Common myeloid progenitor, CD34-positive (primary cell): ENCODE measurements at regions not wholly inside any gene's neighbourhood (a gene's known extent, or its start where the extent isn't known, plus 50 kb on each side); places are given as distances from the start of the nearest gene placed in this dataset.

Source experiments
- CTCF ChIA-PET: fragments of 350-600 bp; sonication (Branson Sonifier 250); formaldehyde crosslinking; loops from one replicate; lab custom pipeline; 2021; ENCODE audit warnings: antibody characterized with exemption; lab: Charles Lee
- POLR2A ChIA-PET: fragments of 350-600 bp; sonication (Branson Sonifier 250); formaldehyde crosslinking; loops from one replicate; lab custom pipeline; 2021; ENCODE audit warnings: antibody characterized with exemption; lab: Charles Lee
- DNase-seq, 3 donors: peaks; one replicate each; pipeline versions ENCODE4 v3.0.0 to v3.0.0-alpha.2; 2013
- H3K27ac ChIP-seq, 2 experiments: 1 replicate in 1 of 2; 2 replicates in 1 of 2; pipeline ENCODE4 v1.7.0; 2013; ENCODE audit warnings: inconsistent platforms in 2 of 2, low read length in 2 of 2, mild to moderate bottlenecking in 2 of 2, low read depth in 1 of 2, moderate library complexity in 1 of 2; ENCODE audit not compliant: severe bottlenecking in 2 of 2, insufficient read depth in 1 of 2, poor library complexity in 1 of 2
- H3K27me3 ChIP-seq, 5 experiments: replicated peaks in 2 of 5; 1 replicate in 3 of 5; 2 replicates in 2 of 5; pipeline versions ENCODE4 v1.6.1 to v1.7.0; 2013; ENCODE audit warnings: low read length in 4 of 5, mild to moderate bottlenecking in 2 of 5, moderate library complexity in 2 of 5, inconsistent platforms in 1 of 5; ENCODE audit not compliant: insufficient read depth in 5 of 5, control insufficient read depth in 4 of 5
- H3K36me3 ChIP-seq, 4 experiments: 1 replicate in 2 of 4; 2 replicates in 2 of 4; pipeline versions ENCODE4 v1.6.1 to v1.7.0; 2013; ENCODE audit warnings: low read length in 3 of 4, control low read depth in 1 of 4, mild to moderate bottlenecking in 1 of 4; ENCODE audit not compliant: control insufficient read depth in 4 of 4, insufficient read depth in 4 of 4
- H3K4me1 ChIP-seq, 4 experiments: 1 replicate in 3 of 4; 2 replicates in 1 of 4; pipeline versions ENCODE4 v1.6.1 to v1.7.1; 2013; ENCODE audit warnings: low read length in 3 of 4, mild to moderate bottlenecking in 3 of 4, control low read depth in 1 of 4, inconsistent platforms in 1 of 4, moderate library complexity in 1 of 4; ENCODE audit not compliant: control insufficient read depth in 4 of 4, insufficient read depth in 4 of 4; ENCODE audit errors: control extremely low read depth in 1 of 4
- H3K4me3 ChIP-seq, 7 experiments: 1 replicate in 4 of 7; 2 replicates in 3 of 7; pipeline versions ENCODE4 v1.5.1 to v1.7.0; 2013; ENCODE audit warnings: mild to moderate bottlenecking in 7 of 7, low read length in 6 of 7, moderate library complexity in 6 of 7, inconsistent platforms in 2 of 7, low read depth in 2 of 7, control low read depth in 1 of 7; ENCODE audit not compliant: insufficient read depth in 4 of 7, control insufficient read depth in 1 of 7; ENCODE audit errors: extremely low read depth in 1 of 7
- H3K9me3 ChIP-seq, 5 experiments: 1 replicate in 4 of 5; 2 replicates in 1 of 5; pipeline versions ENCODE4 v1.6.1 to v1.7.1; 2013; ENCODE audit warnings: low read length in 4 of 5, mild to moderate bottlenecking in 2 of 5, inconsistent platforms in 1 of 5, low read depth in 1 of 5, moderate library complexity in 1 of 5; ENCODE audit not compliant: control insufficient read depth in 4 of 5, insufficient read depth in 2 of 5; ENCODE audit errors: control extremely low read depth in 1 of 5
- WGBS: methylation state at CpG from one replicate; pipeline ENCODE4 v1.1.5; 2013; ENCODE audit not compliant: insufficient coverage; 5-methylcytosine and 5-hydroxymethylcytosine counted together

DNA sequence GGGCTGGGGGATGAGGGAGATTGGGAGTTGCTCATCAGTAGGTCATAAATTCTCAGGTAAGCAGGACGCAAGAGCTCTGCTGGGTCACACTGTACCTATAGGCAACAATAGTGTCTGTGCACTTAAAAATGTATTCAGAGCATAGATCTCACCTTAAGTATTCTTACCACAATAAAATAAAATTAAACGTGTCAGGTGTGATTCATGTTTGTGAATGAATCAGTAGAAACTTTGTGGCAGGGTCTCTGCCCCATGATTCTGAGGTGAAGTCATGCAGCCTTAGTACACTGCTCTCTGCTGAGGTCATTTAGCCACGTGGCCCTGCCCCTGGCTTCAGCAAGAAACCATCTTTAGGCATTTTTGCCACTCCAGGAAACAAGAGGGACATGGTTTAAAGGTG lies 253.8 kb downstream of the FBXO15 start:
- POLR2A ChIA-PET: no interaction called here
- no CpG with 5 or more reads among the region's 3 CpGs for WGBS
- H3K27ac ChIP-seq: no peak overlapping the region
- DNase-seq: no peak
- CTCF ChIA-PET: interaction anchor here (0.7 kb wide), 1 partner anchor 1370 kb away, joined by 3 read pairs; no protein-coding TSS in a partner anchor
- peaks cover 0 to 3% (median 0%) of the 10 kb centered on the region in 5 experiments for H3K27me3 ChIP-seq
- H3K4me3 ChIP-seq: no peak overlapping the region
- no peaks in the 10 kb centered on the region for H3K36me3 ChIP-seq
- no peaks in the 10 kb centered on the region for H3K4me1 ChIP-seq
- no peaks in the 10 kb centered on the region for H3K9me3 ChIP-seq

DNA sequence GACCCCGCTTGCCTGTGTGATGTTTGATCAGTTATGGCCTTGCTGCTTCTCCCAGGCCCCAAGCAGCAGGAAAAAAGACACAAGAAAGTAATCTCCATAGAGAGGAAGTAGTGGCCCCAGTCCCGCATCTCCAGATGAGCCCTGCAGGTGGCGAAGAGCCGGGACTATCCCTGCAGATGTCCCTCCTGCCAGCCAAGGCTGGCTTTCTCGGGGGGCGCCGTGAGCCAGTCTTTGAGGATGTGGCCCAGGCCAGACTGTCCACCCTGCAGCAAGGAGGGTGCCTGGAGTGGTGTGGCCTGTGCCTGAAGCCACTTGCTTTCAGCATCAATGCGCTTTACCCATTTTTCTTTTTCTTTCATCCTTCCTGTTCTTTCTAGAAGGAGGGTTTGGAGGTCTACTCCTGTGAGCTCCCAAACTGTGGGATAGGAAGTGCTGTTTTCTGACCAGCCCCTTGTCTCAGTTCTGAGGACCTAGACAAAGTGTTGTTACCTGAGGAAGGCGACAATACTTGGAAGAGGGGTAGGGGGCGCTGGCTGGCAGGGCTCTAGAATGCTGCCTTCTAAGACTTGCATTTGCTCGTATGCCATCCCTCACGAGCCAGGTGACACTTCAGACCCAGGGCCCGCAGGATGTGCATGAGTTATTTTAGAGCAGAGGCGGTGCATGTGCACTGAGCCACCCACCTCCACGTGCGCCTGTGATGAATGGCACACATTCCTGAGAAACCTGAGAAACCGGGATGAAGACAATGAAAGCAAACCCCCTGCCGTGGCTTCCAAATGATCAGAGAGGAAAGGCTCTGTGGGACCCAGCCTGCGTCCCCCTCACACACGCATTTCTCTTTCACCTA lies 255.8 kb downstream of the FBXO15 start:
- no peaks in the 10 kb centered on the region for H3K27me3 ChIP-seq
- no peak overlapping the region for H3K4me3 ChIP-seq
- H3K36me3 ChIP-seq: no peaks in the 10 kb centered on the region
- DNase-seq: peak in 1 of 3 donors; percentile 2
- 64% methylated on average over 14 of the region's 20 CpGs for WGBS
- H3K4me1 ChIP-seq: no peaks in the 10 kb centered on the region
- H3K27ac ChIP-seq: no peak overlapping the region
- CTCF ChIA-PET: no interaction called here
- no peaks in the 10 kb centered on the region for H3K9me3 ChIP-seq
- POLR2A ChIA-PET: no interaction called here

DNA sequence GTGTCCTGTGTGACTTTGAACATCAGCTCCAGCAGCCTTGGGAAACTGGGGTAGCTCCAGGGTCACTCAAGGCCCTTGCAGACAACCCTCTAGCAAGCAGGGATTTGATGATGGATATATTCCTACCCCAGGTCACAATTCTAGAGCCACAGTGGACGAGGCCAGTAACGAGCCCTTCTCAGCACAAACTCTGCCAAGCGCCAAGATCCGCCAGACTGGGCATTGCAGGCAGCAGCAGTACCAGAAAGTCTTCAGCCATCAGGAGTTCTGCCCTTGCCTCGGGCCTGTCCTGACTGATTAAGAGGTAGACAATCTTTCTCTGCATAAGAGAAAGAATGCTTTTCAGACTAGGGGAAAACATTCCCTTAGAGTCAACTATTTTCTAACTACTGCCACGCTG lies 259.1 kb downstream of the FBXO15 start:
- H3K27ac ChIP-seq: no peak overlapping the region
- WGBS: 100% methylated on average over 6 of the region's 6 CpGs
- H3K4me1 ChIP-seq: no peaks in the 10 kb centered on the region
- ChIA-PET POLR2A (no interaction called here), CTCF (interaction anchor here (0.7 kb wide), 1 partner anchor 14 kb away, joined by 3 read pairs; no protein-coding TSS in a partner anchor)
- H3K36me3 ChIP-seq: no peaks in the 10 kb centered on the region
- no peaks in the 10 kb centered on the region for H3K27me3 ChIP-seq
- H3K4me3 ChIP-seq: no peak overlapping the region
- no peak for DNase-seq
- H3K9me3 ChIP-seq: no peaks in the 10 kb centered on the region

DNA sequence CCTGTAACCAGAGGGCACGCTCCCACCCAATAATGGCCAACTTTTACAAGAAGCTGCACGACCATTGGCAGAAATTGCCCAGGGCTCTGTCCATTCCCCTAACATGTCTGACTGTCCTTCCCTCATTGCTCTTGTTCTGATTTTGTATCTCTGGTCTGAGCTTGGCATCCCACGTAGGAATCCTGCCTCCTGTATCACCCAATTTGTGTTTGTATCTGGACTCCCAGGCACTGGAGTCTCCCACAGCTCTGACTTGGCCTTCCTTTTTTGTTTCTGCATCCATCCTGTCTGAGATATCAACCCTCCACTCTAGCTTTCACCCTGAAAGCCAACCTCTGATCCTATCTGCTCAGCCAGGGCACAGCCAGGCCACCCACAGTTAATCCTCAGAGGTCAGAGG lies 259.8 kb downstream of the FBXO15 start:
- WGBS: 79% methylated on average over 1 of the region's 3 CpGs
- POLR2A ChIA-PET: no interaction called here
- CTCF ChIA-PET: interaction anchor here (0.7 kb wide), 1 partner anchor 15 kb away, joined by 3 read pairs; no protein-coding TSS in a partner anchor
- Histone ChIP-seq H3K27ac (no peak overlapping the region), H3K36me3 (no peaks in the 10 kb centered on the region), H3K4me1 (no peaks in the 10 kb centered on the region), H3K4me3 (no peak overlapping the region), H3K27me3 (no peaks in the 10 kb centered on the region), H3K9me3 (no peaks in the 10 kb centered on the region)
- DNase-seq: no peak

DNA sequence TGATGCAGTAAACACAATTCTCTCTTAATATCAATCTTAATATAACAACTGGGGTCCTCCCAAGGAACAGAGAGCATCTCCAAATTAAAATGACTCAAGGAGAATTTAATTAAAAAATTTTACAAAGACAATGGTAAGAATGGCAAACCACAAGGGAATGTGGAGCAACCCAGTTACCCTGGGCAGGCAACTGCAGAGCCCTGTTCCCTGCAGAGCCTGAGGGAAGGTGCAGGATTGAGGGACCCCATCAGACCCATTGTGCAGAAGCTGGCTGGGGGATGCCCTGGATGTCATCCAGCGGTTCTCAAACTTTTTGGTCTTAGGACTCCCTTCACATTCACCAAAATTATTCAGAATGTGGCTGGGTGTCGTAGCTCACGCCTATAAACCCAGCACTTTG lies 262.8 kb downstream of the FBXO15 start:
- H3K4me1 ChIP-seq: no peaks in the 10 kb centered on the region
- H3K27me3 ChIP-seq: no peaks in the 10 kb centered on the region
- H3K9me3 ChIP-seq: peaks cover 0 to 3% (median 0%) of the 10 kb centered on the region in 5 experiments
- CTCF ChIA-PET: interaction anchor here (0.7 kb wide), 1 partner anchor 16 kb away, joined by 3 read pairs; no protein-coding TSS in a partner anchor
- POLR2A ChIA-PET: no interaction called here
- WGBS: 100% methylated on average over 2 of the region's 3 CpGs
- no peak overlapping the region for H3K4me3 ChIP-seq
- no peak for DNase-seq
- no peak overlapping the region for H3K27ac ChIP-seq
- H3K36me3 ChIP-seq: no peaks in the 10 kb centered on the region

DNA sequence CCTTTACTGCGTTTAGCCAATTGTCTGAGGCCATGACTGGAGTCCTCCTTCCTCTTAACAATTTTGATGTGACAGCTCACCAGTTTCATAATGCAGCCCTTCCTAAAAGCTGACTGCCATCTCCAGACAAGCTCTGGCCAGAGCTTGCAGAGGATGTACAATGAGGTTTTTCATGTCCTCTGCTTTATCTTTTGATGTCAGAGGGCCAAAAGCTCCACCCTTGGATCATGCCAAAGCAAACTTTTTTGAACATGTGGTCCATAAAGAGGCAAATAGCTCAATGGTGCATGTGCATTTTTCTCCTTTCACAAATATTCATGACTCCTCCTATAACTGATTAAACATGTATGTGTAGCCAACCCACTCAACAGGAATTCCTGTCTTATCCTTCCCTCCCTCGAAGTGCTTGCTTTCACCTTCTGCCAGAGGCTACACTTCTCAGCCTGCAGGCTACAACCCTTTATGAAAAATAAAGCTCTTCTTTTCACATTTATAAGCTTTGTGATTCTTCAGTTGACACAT lies 266.2 kb downstream of the FBXO15 start:
- DNase-seq: no peak
- H3K36me3 ChIP-seq: no peaks in the 10 kb centered on the region
- no peak overlapping the region for H3K4me3 ChIP-seq
- H3K27ac ChIP-seq: no peak overlapping the region
- ChIA-PET POLR2A (no interaction called here), CTCF (interaction anchor here (1.2 kb wide), 1 partner anchor 15 kb away, joined by 3 read pairs; no protein-coding TSS in a partner anchor)
- no peaks in the 10 kb centered on the region for H3K27me3 ChIP-seq
- peaks cover 0 to 3% (median 0%) of the 10 kb centered on the region in 5 experiments for H3K9me3 ChIP-seq
- no peaks in the 10 kb centered on the region for H3K4me1 ChIP-seq
- WGBS: 77% methylated on average over 2 of the region's 2 CpGs

DNA sequence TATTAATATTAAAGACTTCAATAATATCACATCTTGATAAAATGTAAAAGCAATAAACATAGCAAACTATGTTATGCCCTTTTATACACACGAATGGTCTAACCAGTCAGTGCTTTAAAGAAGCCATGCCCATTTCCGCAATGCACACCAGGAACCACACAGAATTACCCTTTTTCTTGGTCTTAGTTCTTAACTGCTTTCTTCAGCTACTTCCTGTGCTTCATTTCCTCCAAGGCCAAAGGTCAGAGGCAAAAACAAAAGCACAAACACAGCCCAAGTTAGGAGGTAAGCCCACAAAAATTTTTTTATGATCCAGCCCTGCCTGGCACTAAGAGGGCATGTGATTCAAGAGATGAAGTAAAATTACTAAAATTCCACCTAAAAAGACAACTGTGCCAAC lies 267.2 kb downstream of the FBXO15 start:
- H3K4me3 ChIP-seq: no peak overlapping the region
- CTCF ChIA-PET: no interaction called here
- H3K27me3 ChIP-seq: no peaks in the 10 kb centered on the region
- POLR2A ChIA-PET: no interaction called here
- no peaks in the 10 kb centered on the region for H3K36me3 ChIP-seq
- 86% methylated on average over 2 of the region's 2 CpGs for whole genome bisulfite sequencing
- H3K9me3 ChIP-seq: peaks cover 0 to 3% (median 0%) of the 10 kb centered on the region in 5 experiments
- no peak overlapping the region for H3K27ac ChIP-seq
- no peak for DNase-seq
- H3K4me1 ChIP-seq: no peaks in the 10 kb centered on the region
